AG09319 (cell line): ENCODE measurements at regions not wholly inside any gene's neighbourhood (a gene's known extent, or its start where the extent isn't known, plus 50 kb on each side); places are given as distances from the start of the nearest gene placed in this dataset.

Source experiments
- DNase-seq: peaks from one replicate; pipeline ENCODE4 v3.0.0-alpha.2; 2010; ENCODE audit warnings: low read depth; ENCODE audit errors: extremely low read depth
- CTCF ChIP-seq: IDR thresholded peaks from 2 replicates; pipeline ENCODE4 v1.5.1; 2011; ENCODE audit warnings: low read depth, mild to moderate bottlenecking, inconsistent platforms, low read length, moderate library complexity

GRCh38 chr9:17846948-17847655 is 268.2 kb downstream of the SH3GL2 start:
- TF ChIP-seq CTCF = no peak
- no peak for DNase-seq

GRCh38 chr9:17847908-17848307 is 269.0 kb downstream of the SH3GL2 start:
- DNase-seq = no peak
- no peak for TF ChIP-seq CTCF

GRCh38 chr9:17852108-17852507 is 273.2 kb downstream of the SH3GL2 start:
- no peak for DNase-seq
- TF ChIP-seq CTCF = no peak

GRCh38 chr9:17854487-17854886 is 275.6 kb downstream of the SH3GL2 start:
- no peak for DNase-seq
- no peak for TF ChIP-seq CTCF

- TF ChIP-seq CTCF = no peak
- DNase-seq = no peak
Measured at GRCh38 chr9:17856995-17857394, 278.1 kb downstream of the SH3GL2 start.

GRCh38 chr9:17859228-17859627 is 280.4 kb downstream of the SH3GL2 start:
- no peak for TF ChIP-seq CTCF
- DNase-seq = no peak

GRCh38 chr9:17859987-17860386 is 281.1 kb downstream of the SH3GL2 start:
- no peak for DNase-seq
- TF ChIP-seq CTCF = no peak
